ENCODE measurements at regions not wholly inside any gene's neighbourhood (a gene's known extent, or its start where the extent isn't known, plus 50 kb on each side); places are given as distances from the start of the nearest gene placed in this dataset.
"Not testable (repeated sequence)": the region's sequence is repeated elsewhere in the genome, so short reads cannot be mapped to it uniquely, and the experiment has no call there.

GRCh38 chr7:106744563-106745091 is 83.7 kb upstream of the CCDC71L start:
- H3K27ac ChIP-seq (ENCODE audit: low read depth, low read length) = no peak overlapping the region
- no peaks in the 10 kb centered on the region for H3K9me3 ChIP-seq (ENCODE audit: control insufficient read depth, insufficient read depth, low read length)
- H3K4me1 ChIP-seq (ENCODE audit: control insufficient read depth, low read length) = no peaks in the 10 kb centered on the region
- peaks cover 14% of the 10 kb centered on the region for H3K27me3 ChIP-seq (ENCODE audit: control insufficient read depth, low read length)
- TF ChIP-seq, protein P1, sequence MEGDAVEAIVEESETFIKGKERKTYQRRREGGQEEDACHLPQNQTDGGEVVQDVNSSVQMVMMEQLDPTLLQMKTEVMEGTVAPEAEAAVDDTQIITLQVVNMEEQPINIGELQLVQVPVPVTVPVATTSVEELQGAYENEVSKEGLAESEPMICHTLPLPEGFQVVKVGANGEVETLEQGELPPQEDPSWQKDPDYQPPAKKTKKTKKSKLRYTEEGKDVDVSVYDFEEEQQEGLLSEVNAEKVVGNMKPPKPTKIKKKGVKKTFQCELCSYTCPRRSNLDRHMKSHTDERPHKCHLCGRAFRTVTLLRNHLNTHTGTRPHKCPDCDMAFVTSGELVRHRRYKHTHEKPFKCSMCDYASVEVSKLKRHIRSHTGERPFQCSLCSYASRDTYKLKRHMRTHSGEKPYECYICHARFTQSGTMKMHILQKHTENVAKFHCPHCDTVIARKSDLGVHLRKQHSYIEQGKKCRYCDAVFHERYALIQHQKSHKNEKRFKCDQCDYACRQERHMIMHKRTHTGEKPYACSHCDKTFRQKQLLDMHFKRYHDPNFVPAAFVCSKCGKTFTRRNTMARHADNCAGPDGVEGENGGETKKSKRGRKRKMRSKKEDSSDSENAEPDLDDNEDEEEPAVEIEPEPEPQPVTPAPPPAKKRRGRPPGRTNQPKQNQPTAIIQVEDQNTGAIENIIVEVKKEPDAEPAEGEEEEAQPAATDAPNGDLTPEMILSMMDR (IDR thresholded peaks at IDR 0.05; ENCODE audit: low read depth, low read length, poor library complexity, severe bottlenecking) = no peak
- no peaks in the 10 kb centered on the region for H3K9me2 ChIP-seq (replicated peaks; ENCODE audit: control insufficient read depth, low read length)
- no peaks in the 10 kb centered on the region for H3F3A ChIP-seq (ENCODE audit: control insufficient read depth, insufficient read depth)
- H3K36me3 ChIP-seq (ENCODE audit: control insufficient read depth, low read length) = no peaks in the 10 kb centered on the region
- no peak overlapping the region for H3K4me2 ChIP-seq (ENCODE audit: low read length)
- H3K79me2 ChIP-seq (ENCODE audit: control insufficient read depth, low read length) = no peaks in the 10 kb centered on the region
- no peaks in the 10 kb centered on the region for H4K20me1 ChIP-seq (ENCODE audit: control insufficient read depth, insufficient read depth, low read depth, low read length)
- no peak overlapping the region for H3K4me3 ChIP-seq (ENCODE audit: low read length)

- H3K36me3 ChIP-seq (ENCODE audit: control insufficient read depth, low read length); H3F3A ChIP-seq (ENCODE audit: control insufficient read depth, insufficient read depth); H3K4me1 ChIP-seq (ENCODE audit: control insufficient read depth, low read length); H4K20me1 ChIP-seq (ENCODE audit: control insufficient read depth, insufficient read depth, low read depth, low read length); H3K4me3 ChIP-seq (ENCODE audit: low read length); H3K4me2 ChIP-seq (ENCODE audit: low read length); H3K27ac ChIP-seq (ENCODE audit: low read depth, low read length); H3K9me2 ChIP-seq (replicated peaks; ENCODE audit: control insufficient read depth, low read length); H3K9me3 ChIP-seq (ENCODE audit: control insufficient read depth, insufficient read depth, low read length); H3K79me2 ChIP-seq (ENCODE audit: control insufficient read depth, low read length): not testable (repeated sequence)
- peaks cover 11% of the 10 kb centered on the region for H3K27me3 ChIP-seq (ENCODE audit: control insufficient read depth, low read length)
Measured at GRCh38 chr7:106747301-106747700, 86.3 kb upstream of the CCDC71L start.

DNA sequence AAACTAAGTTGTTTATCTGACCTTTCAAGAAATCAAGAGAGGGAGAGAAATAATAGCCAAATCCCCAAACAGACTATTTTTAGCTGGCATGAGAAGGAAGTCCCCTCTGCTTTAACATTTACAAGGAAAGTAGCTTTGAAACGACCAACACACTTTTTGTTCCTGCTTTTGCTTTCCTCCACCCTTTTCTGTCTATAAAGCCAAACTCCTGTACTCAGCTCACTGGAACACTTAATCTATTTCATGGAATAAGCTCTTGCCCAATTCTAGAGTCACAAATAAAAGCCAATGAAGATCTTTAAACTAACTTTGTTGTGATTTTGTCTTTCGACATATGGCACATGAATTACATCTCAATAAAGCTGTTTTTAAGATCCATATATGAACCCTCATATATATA is 86.8 kb upstream of the CCDC71L start:
- TF ChIP-seq, protein P1 (IDR thresholded peaks at IDR 0.05; ENCODE audit: low read depth, low read length, poor library complexity, severe bottlenecking) = no peak
- TF ChIP-seq EZH2phosphoT487 (IDR thresholded peaks at IDR 0.05; ENCODE audit: borderline replicate concordance, low read length) = no peak
- no peaks in the 10 kb centered on the region for H4K20me1 ChIP-seq (ENCODE audit: control insufficient read depth, insufficient read depth, low read depth, low read length)
- no peaks in the 10 kb centered on the region for H3K36me3 ChIP-seq (ENCODE audit: control insufficient read depth, low read length)
- H3K4me3 ChIP-seq (ENCODE audit: low read length) = no peak overlapping the region
- H3K9me2 ChIP-seq (replicated peaks; ENCODE audit: control insufficient read depth, low read length) = no peaks in the 10 kb centered on the region
- no peaks in the 10 kb centered on the region for H3K79me2 ChIP-seq (ENCODE audit: control insufficient read depth, low read length)
- no peaks in the 10 kb centered on the region for H3F3A ChIP-seq (ENCODE audit: control insufficient read depth, insufficient read depth)
- H3K4me1 ChIP-seq (ENCODE audit: control insufficient read depth, low read length) = no peaks in the 10 kb centered on the region
- peaks cover 9% of the 10 kb centered on the region for H3K27me3 ChIP-seq (ENCODE audit: control insufficient read depth, low read length)
- no peak overlapping the region for H3K27ac ChIP-seq (ENCODE audit: low read depth, low read length)
- no peaks in the 10 kb centered on the region for H3K9me3 ChIP-seq (ENCODE audit: control insufficient read depth, insufficient read depth, low read length)
- H3K4me2 ChIP-seq (ENCODE audit: low read length) = no peak overlapping the region

DNA sequence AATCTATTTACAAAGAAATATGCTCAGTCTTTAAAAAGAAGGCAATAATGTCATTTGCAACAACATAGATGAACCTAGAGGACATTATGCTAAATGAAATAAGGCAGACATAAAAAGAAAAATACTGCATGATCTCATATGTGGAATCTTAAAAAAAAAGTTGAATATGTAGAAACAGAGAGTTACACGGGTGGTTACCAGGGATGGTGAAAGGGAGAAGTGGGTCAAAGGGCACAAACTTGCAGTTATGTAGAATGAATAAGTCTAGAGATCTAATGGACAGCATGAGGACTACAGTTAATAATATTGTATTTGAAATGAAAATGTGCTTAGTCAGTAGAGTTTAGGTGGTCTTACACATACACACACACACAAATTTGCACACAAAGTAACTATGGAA is 88.2 kb upstream of the CCDC71L start:
- H3K4me1 ChIP-seq (ENCODE audit: control insufficient read depth, low read length) = no peaks in the 10 kb centered on the region
- H3K4me3 ChIP-seq (ENCODE audit: low read length) = no peak overlapping the region
- H3K9me2 ChIP-seq (replicated peaks; ENCODE audit: control insufficient read depth, low read length) = no peaks in the 10 kb centered on the region
- no peaks in the 10 kb centered on the region for H3K9me3 ChIP-seq (ENCODE audit: control insufficient read depth, insufficient read depth, low read length)
- TF ChIP-seq EZH2phosphoT487 (IDR thresholded peaks at IDR 0.05; ENCODE audit: borderline replicate concordance, low read length) = no peak
- TF ChIP-seq, protein P1 (IDR thresholded peaks at IDR 0.05; ENCODE audit: low read depth, low read length, poor library complexity, severe bottlenecking) = no peak
- no peaks in the 10 kb centered on the region for H3K79me2 ChIP-seq (ENCODE audit: control insufficient read depth, low read length)
- H3F3A ChIP-seq (ENCODE audit: control insufficient read depth, insufficient read depth) = no peaks in the 10 kb centered on the region
- no peaks in the 10 kb centered on the region for H3K36me3 ChIP-seq (ENCODE audit: control insufficient read depth, low read length)
- no peak overlapping the region for H3K4me2 ChIP-seq (ENCODE audit: low read length)
- H3K27ac ChIP-seq (ENCODE audit: low read depth, low read length) = no peak overlapping the region
- 0 out of 2 replicates have a peak, but pooled peaks cover 6% of the 10 kb centered on the region for H3K27me3 ChIP-seq (ENCODE audit: control insufficient read depth, low read length)
- no peaks in the 10 kb centered on the region for H4K20me1 ChIP-seq (ENCODE audit: control insufficient read depth, insufficient read depth, low read depth, low read length)

Measured in DOHH2 (cell line).